BLaER1 treated with 17β-estradiol and CSF1 and Interleukin-3, amounts not matched to agents 10 nM and 100 nM (cell line): ENCODE measurements at regions not wholly inside any gene's neighbourhood (a gene's known extent, or its start where the extent isn't known, plus 50 kb on each side); places are given as distances from the start of the nearest gene placed in this dataset.

Experiments
- H3K27ac ChIP-seq, 11 experiments: shearing (Covaris generic); formaldehyde crosslinking; 2 replicates each; pipeline ENCODE4 v1.8.1; 2022
- H3K27me3 ChIP-seq, 11 experiments: shearing (Covaris generic); formaldehyde crosslinking; 2 replicates each; pipeline ENCODE4 v1.8.1; 2022
- H3K36me3 ChIP-seq, 11 experiments: shearing (Covaris generic); formaldehyde crosslinking; 2 replicates each; pipeline ENCODE4 v1.8.1; 2022
- H3K4me1 ChIP-seq, 10 experiments: shearing (Covaris generic); formaldehyde crosslinking; 2 replicates each; pipeline ENCODE4 v1.8.1; 2022
- H3K4me2 ChIP-seq, 11 experiments: shearing (Covaris generic); formaldehyde crosslinking; 2 replicates each; pipeline ENCODE4 v1.8.1; 2022
- H3K4me3 ChIP-seq, 10 experiments: shearing (Covaris generic); formaldehyde crosslinking; 2 replicates each; pipeline ENCODE4 v1.8.1; 2022
- H3K9ac ChIP-seq, 11 experiments: shearing (Covaris generic); formaldehyde crosslinking; 2 replicates each; pipeline ENCODE4 v1.8.1; 2022
- H3K9me3 ChIP-seq, 11 experiments: shearing (Covaris generic); formaldehyde crosslinking; replicated peaks in 1 of 11; 2 replicates each; pipeline ENCODE4 v1.8.1; 2022
- H4K20me1 ChIP-seq, 11 experiments: shearing (Covaris generic); formaldehyde crosslinking; 2 replicates each; pipeline ENCODE4 v1.8.1; 2022
- Cebpa-rat ChIP-seq, 11 experiments: shearing (Covaris generic); IDR thresholded peaks; 2 replicates each; pipeline ENCODE4 v1.8.1; 2022

DNA sequence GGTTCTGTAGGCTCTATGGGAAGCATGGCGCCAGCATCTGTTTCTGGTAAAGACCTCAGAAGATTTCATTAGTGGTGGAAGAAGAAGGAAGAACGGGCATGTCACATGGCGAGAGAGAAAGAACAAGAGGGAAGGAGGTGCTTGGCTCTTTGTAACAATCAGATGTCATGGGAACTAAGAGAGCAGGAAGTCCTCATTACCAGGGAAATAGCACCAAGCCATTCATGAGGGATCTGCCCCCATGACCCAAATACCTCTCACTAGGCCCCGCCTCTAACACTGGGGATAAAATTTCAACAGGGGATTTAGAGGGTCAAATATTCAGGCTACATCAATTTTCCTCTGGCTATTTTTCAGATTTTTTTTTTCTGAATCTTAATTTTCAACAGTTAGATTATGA, 954.3 kb downstream of the SQOR start:
- no peaks in the 10 kb centered on the region for H3K27me3 ChIP-seq
- peaks cover 0 to 20% (median 4%) of the 10 kb centered on the region in 11 experiments; a peak in 8 of 22 replicates for H3K9me3 ChIP-seq
- no peaks in the 10 kb centered on the region for H4K20me1 ChIP-seq
- H3K4me3 ChIP-seq: no peak overlapping the region
- H3K9ac ChIP-seq: no peak overlapping the region
- no peak overlapping the region for H3K4me2 ChIP-seq
- no peak for TF ChIP-seq Cebpa-rat (IDR thresholded peaks at IDR 0.05)
- no peaks in the 10 kb centered on the region for H3K36me3 ChIP-seq
- no peaks in the 10 kb centered on the region for H3K4me1 ChIP-seq
- H3K27ac ChIP-seq: no peak overlapping the region

DNA sequence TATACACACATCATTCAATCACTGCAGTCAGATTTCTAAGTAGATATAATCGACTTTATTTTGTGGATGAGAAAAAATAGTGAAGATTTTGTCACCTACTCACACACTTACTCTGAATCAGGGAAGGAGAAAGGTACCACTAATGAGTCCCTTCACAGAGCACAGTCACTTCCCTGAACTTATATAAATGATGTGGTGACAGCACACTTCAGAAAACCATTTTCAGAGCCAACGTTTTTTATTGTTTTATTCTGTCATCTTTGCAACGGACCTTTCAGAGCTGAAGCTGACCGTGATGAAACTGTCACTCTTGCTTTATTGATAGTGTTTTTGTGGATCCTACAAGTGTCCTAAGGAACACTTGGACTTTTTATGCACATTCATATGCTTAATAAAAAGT, 956.6 kb downstream of the SQOR start:
- no peak for TF ChIP-seq Cebpa-rat (IDR thresholded peaks at IDR 0.05)
- H3K9me3 ChIP-seq: peaks cover 0 to 12% (median 0%) of the 10 kb centered on the region in 11 experiments; a peak in 1 of 22 replicates
- no peaks in the 10 kb centered on the region for H3K4me1 ChIP-seq
- H4K20me1 ChIP-seq: no peaks in the 10 kb centered on the region
- H3K4me3 ChIP-seq: no peak overlapping the region
- H3K4me2 ChIP-seq: no peak overlapping the region
- H3K9ac ChIP-seq: no peak overlapping the region
- H3K27me3 ChIP-seq: no peaks in the 10 kb centered on the region
- no peaks in the 10 kb centered on the region for H3K36me3 ChIP-seq
- no peak overlapping the region for H3K27ac ChIP-seq

DNA sequence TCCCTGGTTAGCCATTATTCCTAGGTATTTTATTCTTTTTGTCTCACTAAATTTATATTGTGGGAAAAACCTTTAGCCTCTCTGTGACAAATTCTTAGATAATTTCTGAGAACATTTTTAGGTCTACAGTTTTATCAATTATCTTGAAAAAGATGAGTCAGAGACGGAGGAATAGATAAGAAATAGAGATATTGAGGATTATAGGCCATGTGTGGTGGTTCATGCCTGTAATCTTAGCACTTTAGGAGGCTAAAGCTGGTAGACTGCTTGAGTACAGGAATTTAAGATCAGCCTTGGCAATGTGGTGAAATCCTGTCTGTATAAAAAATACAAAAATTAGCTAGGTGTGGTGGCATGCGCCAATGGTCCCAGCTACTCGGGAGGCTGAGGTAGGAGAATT, 960.2 kb downstream of the SQOR start:
- H3K9me3 ChIP-seq: peaks cover 0 to 14% (median 6%) of the 10 kb centered on the region in 11 experiments; a peak in 11 of 22 replicates
- no peaks in the 10 kb centered on the region for H3K36me3 ChIP-seq
- no peak overlapping the region for H3K4me2 ChIP-seq
- no peak overlapping the region for H3K27ac ChIP-seq
- no peak overlapping the region for H3K4me3 ChIP-seq
- TF ChIP-seq Cebpa-rat (IDR thresholded peaks at IDR 0.05): no peak
- H4K20me1 ChIP-seq: no peaks in the 10 kb centered on the region
- H3K27me3 ChIP-seq: no peaks in the 10 kb centered on the region
- no peak overlapping the region for H3K9ac ChIP-seq
- no peaks in the 10 kb centered on the region for H3K4me1 ChIP-seq

DNA sequence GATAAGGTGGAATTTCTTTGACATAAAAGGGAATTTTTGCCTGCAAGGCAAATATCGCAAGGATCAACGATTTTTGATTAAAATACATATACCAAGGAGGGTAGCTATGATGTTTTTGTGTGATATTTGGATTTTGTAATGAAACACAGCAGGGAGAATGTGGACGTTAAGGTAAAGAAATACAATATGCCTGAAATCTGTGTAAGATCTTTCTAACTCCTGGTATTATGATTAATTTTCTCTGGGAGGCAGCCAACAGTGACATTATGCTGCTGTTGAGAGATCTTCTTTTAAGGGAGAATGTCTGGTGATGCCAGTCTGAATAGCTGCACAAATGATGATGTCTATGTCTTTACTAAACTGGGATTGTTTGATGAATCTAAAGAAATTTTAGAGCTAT, 972.2 kb downstream of the SQOR start:
- no peaks in the 10 kb centered on the region for H4K20me1 ChIP-seq
- no peak overlapping the region for H3K27ac ChIP-seq
- no peak overlapping the region for H3K9ac ChIP-seq
- no peak overlapping the region for H3K4me2 ChIP-seq
- H3K36me3 ChIP-seq: no peaks in the 10 kb centered on the region
- H3K27me3 ChIP-seq: no peaks in the 10 kb centered on the region
- no peak overlapping the region for H3K4me3 ChIP-seq
- TF ChIP-seq Cebpa-rat (IDR thresholded peaks at IDR 0.05): no peak
- no peaks in the 10 kb centered on the region for H3K4me1 ChIP-seq
- no peaks in the 10 kb centered on the region for H3K9me3 ChIP-seq

DNA sequence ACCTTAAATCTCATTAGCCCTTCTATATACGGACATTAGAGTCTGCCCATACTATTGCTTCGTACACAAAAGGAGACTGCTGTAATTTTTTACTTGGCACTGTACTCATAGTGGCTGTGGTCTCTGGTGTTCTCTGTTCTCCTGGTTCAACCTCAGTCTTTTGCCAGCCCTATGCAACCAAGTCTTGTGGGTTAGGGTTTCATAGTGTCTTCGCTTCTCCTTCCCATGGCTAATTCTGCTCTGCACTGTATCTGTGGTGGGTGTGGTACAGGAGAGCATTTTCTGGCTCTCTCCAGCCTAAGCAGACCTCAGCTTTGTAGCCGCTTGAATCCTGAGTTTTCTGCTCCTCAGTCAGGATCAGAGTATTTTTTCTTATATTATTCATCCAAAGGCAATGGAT, 981.2 kb downstream of the SQOR start:
- H3K4me1 ChIP-seq: no peaks in the 10 kb centered on the region
- H3K27me3 ChIP-seq: no peaks in the 10 kb centered on the region
- no peak overlapping the region for H3K4me3 ChIP-seq
- H3K27ac ChIP-seq: no peak overlapping the region
- H4K20me1 ChIP-seq: no peaks in the 10 kb centered on the region
- no peak overlapping the region for H3K4me2 ChIP-seq
- no peak overlapping the region for H3K9ac ChIP-seq
- no peak for TF ChIP-seq Cebpa-rat (IDR thresholded peaks at IDR 0.05)
- H3K9me3 ChIP-seq: peaks cover 0 to 3% (median 0%) of the 10 kb centered on the region in 11 experiments; a peak in 3 of 22 replicates
- no peaks in the 10 kb centered on the region for H3K36me3 ChIP-seq

DNA sequence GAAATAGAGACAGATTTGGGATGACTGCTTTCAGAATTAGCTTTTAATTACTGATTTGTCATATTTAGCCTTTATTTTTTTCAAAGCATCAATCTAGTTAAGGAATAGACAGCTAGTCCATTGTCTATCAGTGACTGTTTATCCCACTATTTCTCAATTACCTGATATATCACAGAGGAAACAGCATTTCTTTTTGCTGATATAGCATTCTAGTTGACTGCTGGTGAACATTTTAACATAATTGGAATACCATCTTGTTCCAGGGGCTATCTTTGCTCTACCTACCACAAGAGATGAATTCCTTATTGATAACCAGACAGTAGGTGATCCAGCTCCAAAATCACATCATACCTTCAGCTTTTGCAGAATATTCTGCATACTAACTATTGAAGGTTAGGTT, 982.7 kb downstream of the SQOR start:
- Histone ChIP-seq H3K4me2 (no peak overlapping the region), H3K27me3 (no peaks in the 10 kb centered on the region), H3K36me3 (no peaks in the 10 kb centered on the region), H3K4me3 (no peak overlapping the region), H3K9ac (no peak overlapping the region), H4K20me1 (no peaks in the 10 kb centered on the region), H3K4me1 (no peaks in the 10 kb centered on the region), H3K9me3 (peaks cover 0 to 3% (median 0%) of the 10 kb centered on the region in 11 experiments; a peak in 3 of 22 replicates), H3K27ac (no peak overlapping the region)
- TF ChIP-seq Cebpa-rat (IDR thresholded peaks at IDR 0.05): no peak

DNA sequence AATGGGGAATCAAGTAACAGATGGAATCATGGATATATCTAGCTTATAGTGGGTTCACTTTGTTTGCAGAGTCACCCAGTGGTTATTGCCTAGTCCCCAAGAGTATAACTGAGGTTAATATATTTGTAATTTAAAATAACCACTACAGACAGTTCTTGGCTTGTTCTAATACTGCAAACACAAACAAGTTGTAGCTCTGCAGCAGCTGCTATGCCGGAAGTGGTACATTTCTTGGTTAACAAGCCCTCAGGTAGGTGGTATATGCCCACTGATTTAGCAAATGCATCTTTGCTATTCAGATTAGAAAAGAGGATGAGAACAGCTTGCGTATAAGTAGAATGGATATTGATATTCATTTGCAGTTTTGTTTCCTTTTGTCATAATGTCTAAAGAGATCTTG, 984.2 kb downstream of the SQOR start:
- Histone ChIP-seq H3K27ac (no peak overlapping the region), H3K4me2 (no peak overlapping the region), H3K36me3 (no peaks in the 10 kb centered on the region), H3K4me1 (no peaks in the 10 kb centered on the region), H3K9me3 (peaks cover 0 to 3% (median 0%) of the 10 kb centered on the region in 11 experiments; a peak in 3 of 22 replicates), H4K20me1 (no peaks in the 10 kb centered on the region), H3K4me3 (no peak overlapping the region), H3K27me3 (no peaks in the 10 kb centered on the region), H3K9ac (no peak overlapping the region)
- no peak for TF ChIP-seq Cebpa-rat (IDR thresholded peaks at IDR 0.05)

DNA sequence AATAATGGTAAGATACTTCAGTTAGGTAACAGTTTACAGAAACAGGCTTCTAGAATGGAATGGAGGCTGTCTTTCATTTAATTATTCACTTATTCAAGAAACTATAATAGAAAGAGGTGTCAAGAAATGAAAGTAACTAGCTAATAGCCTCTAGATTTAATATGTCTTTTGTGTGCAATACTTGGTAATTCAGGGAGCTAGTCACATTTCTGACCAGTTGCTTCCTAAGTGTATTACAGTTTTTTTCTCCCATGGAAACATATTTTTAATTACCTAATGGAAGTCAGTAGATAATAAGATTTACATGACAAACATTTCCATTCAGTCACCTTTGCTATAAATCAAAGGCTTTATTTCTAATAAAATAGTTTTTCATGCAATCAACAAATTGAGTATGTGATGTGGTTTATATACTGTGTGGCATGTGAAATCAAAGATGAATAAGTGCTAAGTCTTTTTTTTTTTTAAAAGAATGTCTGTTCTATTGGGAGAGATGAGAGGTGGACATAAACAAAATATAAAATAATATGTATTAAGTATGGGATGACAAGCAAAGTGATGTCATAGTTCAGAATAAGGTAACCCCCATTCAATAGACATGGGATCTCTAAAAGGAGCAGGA, 985.7 kb downstream of the SQOR start:
- Histone ChIP-seq H3K36me3 (no peaks in the 10 kb centered on the region), H3K9me3 (peaks cover 10 to 14% (median 12%) of the 10 kb centered on the region in 11 experiments), H3K4me2 (no peak overlapping the region), H3K27ac (no peak overlapping the region), H3K9ac (no peak overlapping the region), H3K4me1 (no peaks in the 10 kb centered on the region), H3K27me3 (no peaks in the 10 kb centered on the region), H3K4me3 (no peak overlapping the region), H4K20me1 (no peaks in the 10 kb centered on the region)
- TF ChIP-seq Cebpa-rat (IDR thresholded peaks at IDR 0.05): no peak

DNA sequence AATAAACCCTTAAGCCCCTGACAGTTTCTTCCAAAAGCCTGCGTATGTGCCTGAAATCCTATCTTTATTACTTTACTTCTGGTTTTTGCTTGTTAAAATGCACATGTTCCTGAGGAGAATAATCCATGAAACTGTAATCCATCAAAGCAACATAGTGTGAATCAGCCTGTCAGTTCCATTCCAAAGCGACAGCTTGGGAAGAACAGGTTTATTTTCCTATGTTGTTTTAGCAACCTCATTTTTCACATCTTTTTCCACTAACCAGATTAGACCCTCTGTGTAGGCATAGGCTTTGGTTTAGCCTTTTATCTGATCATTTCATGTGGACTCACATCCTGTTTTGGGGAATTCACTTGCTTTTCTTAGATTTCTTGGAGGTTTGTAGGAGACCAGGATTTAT, 988.0 kb downstream of the SQOR start:
- no peaks in the 10 kb centered on the region for H3K36me3 ChIP-seq
- H4K20me1 ChIP-seq: no peaks in the 10 kb centered on the region
- no peak for TF ChIP-seq Cebpa-rat (IDR thresholded peaks at IDR 0.05)

DNA sequence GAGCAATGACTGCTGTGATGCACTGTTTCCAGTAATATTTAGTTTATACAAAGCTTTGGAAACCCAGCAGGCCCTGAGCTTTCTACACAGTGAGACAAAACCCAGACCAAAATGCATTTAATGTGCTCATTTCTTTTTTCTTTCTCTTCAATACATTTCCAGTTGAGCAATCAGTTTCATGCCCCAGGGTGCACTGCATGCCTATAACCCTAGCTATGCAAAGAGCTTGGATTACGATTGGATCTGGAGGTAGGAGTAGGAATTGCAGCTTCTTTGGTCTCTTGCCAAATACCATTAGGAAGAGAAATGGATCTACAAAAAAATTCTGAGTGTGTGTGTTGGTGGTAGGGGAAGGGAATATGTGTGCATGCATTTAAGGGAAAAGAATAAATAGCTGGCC, 1001.4 kb downstream of the SQOR start:
- TF ChIP-seq Cebpa-rat (IDR thresholded peaks at IDR 0.05): no peak
- Histone ChIP-seq H3K9ac (no peak overlapping the region), H3K36me3 (no peaks in the 10 kb centered on the region), H3K4me2 (no peak overlapping the region), H4K20me1 (no peaks in the 10 kb centered on the region), H3K27me3 (no peaks in the 10 kb centered on the region), H3K4me1 (no peaks in the 10 kb centered on the region), H3K27ac (no peak overlapping the region), H3K4me3 (no peak overlapping the region), H3K9me3 (no peaks in the 10 kb centered on the region)

More for the DNA sequence above, 988.0 kb downstream of the SQOR start:
- Histone ChIP-seq H3K4me2 (no peak overlapping the region), H3K4me3 (no peak overlapping the region), H3K4me1 (no peaks in the 10 kb centered on the region), H3K27me3 (no peaks in the 10 kb centered on the region), H3K9me3 (peaks cover 33 to 37% (median 36%) of the 10 kb centered on the region in 11 experiments), H3K27ac (no peak overlapping the region), H3K9ac (no peak overlapping the region)
